AG10803 (cell line): ENCODE measurements at regions not wholly inside any gene's neighbourhood (a gene's known extent, or its start where the extent isn't known, plus 50 kb on each side); places are given as distances from the start of the nearest gene placed in this dataset.
"Not testable (repeated sequence)": the region's sequence is repeated elsewhere in the genome, so short reads cannot be mapped to it uniquely, and the experiment has no call there.

ENCODE experiments used
- DNase-seq: peaks from one replicate; pipeline ENCODE4 v3.0.0; 2010; ENCODE audit warnings: low read depth
- H3K4me3 ChIP-seq: 2 replicates; pipeline ENCODE4 v1.5.1; 2011; ENCODE audit warnings: mild to moderate bottlenecking, low read length, control low read depth
- CTCF ChIP-seq: conservative IDR thresholded peaks from 2 replicates; pipeline ENCODE4 v1.5.1; 2011; ENCODE audit warnings: mild to moderate bottlenecking, low read length, control low read depth, inconsistent platforms

DNA sequence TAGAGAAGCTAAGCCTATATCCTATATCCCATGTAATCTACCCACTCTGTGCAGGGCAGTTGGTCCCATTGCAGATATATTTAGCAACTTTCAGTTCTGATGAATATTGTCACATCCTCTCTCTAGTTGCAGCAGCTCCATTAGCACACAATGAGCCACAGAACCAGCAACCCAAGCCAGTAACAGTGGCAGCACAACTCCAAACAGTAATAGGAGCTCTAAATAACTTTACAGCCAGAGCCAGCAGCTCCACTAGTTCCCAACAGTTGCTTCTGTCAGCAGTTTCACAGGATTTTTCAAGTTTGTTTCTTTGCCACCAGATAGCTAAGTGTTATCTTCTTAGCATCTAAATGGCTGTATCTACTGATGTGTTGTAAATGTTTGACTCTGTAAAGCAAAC lies 490.8 kb downstream of the HTR1B start:
- no peak for DNase-seq
- no peak for TF ChIP-seq CTCF
- H3K4me3 ChIP-seq, result no peak overlapping the region

DNA sequence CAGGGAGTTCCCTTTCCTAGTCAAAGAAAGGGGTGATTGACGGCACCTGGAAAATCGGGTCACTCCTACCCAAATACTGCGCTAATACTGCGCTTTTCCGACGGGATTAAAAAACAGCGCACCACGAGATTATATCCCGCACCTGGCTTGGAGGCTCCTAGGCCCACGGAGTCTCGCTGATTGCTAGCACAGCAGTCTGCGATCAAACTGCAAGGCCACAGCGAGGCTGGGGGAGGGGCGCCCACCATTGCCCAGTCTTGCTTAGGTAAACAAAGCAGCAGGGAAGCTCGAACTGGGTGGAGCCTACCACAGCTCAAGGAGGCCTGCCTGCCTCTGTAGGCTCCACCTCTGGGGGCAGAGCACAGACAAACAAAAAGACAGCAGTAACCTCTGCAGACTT lies 504.1 kb downstream of the HTR1B start:
- not testable (repeated sequence) for DNase-seq, H3K4me3 ChIP-seq

DNA sequence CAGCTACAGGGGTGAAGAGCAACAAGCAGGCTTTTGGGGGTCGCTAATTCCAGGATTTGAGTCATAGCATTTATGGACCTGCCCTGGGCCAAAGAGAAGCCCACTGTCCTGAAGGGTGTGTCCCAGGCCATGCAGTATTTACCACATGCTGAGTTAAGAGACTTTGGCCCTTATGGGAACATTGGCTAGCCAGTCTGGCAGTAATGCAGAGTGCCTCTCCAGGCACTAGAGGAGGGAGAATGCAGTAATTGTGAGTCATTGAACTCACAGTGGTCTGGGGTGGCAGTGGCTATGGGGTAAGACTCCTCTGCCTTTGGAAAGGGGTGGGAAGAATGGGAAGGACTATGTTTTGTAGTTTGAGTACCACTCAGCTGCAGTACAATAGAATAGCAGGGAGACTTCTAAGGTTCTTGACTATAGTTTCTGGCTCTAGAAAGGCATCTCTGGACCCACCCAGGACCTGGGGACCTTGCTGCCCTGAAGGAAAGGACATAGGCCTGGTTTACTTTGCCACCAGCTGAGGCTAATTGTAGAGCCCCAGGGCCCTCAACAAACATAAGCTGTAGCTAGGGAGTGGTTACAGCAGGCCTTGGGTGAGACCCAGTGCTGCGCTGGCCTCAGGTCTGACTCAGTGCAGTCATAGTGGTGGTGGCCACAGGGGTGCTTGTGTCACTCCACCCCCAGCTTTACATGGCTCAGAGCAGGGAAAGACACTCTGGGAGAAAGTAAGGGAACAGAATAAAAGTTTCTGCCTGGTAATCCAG lies 520.9 kb downstream of the HTR1B start:
- DNase-seq, result no peak
- H3K4me3 ChIP-seq, result no peak overlapping the region

DNA sequence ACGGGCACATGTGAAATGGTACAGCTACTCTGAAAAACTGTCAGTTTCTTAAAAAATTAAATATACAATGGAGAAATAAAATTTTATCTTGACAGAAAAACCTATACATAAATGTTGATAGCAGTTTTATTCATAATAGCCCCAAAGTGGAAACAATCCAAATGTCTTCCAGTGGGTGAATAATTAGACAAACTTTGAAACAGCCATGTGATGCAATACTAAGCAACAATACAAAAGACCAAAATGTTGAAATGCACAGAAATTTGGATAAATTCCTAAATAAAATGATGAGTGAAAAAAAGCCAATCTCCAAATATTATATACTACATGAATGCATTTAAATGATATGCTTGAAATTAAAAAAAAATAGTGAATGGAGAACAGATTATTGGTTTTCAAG lies 523.1 kb downstream of the HTR1B start:
- no peak overlapping the region for H3K4me3 ChIP-seq
- TF ChIP-seq CTCF, result no peak
- peak; percentile 53 for DNase-seq

More for the DNA sequence above, 520.9 kb downstream of the HTR1B start:
- TF ChIP-seq CTCF, result no peak

GRCh38 chr6:76914737-76915136 lies 548.6 kb downstream of the HTR1B start:
- no peak for TF ChIP-seq CTCF

DNA sequence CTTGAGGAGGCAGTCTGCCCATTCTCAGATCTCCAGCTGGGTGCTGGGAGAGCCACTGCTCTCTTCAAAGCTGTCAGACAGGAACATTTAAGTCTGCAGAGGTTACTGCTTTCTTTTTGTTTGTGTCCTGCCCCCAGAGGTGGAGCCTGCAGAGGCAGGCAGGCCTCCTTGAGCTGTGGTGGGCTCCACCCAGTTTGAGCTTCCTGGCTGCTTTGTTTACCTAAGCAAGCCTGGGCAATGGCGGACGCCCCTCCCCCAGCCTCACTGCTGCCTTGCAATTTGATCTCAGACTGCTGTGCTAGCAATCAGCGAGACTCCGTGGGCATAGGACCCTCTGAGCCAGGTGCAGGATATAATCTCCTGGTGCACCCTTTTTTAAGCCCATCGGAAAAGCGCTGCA lies 557.8 kb downstream of the HTR1B start:
- not testable (repeated sequence) for H3K4me3 ChIP-seq, DNase-seq

More at GRCh38 chr6:76914737-76915136, 548.6 kb downstream of the HTR1B start:
- no peak overlapping the region for H3K4me3 ChIP-seq
- no peak for DNase-seq

DNA sequence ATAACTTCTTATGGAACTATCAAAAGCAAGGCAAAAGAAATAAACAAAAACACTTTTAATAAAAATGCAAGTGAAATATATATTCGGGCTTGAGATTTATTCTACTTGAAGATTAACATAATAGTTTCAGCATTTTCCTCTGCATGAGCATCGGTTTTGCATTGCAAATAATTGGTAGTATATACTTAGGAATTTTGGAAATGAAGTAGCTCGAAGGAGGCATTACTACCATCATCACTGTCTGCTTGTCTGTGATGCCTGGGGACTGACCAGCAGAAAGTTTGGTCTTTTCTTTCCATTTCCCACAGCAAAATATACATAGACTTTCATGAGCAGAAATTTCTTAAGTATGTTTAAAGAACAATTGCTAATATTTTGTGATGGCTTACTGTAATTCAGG lies 570.7 kb downstream of the HTR1B start:
- no peak overlapping the region for H3K4me3 ChIP-seq
- DNase-seq, result no peak
- TF ChIP-seq CTCF, result no peak

- peak; percentile 23 for DNase-seq
- no peak for TF ChIP-seq CTCF
- no peak overlapping the region for H3K4me3 ChIP-seq
Observed at GRCh38 chr6:76888351-76888750, 574.9 kb downstream of the HTR1B start.
